ENCODE measurements at regions not wholly inside any gene's neighbourhood (a gene's known extent, or its start where the extent isn't known, plus 50 kb on each side); places are given as distances from the start of the nearest gene placed in this dataset.

DNA sequence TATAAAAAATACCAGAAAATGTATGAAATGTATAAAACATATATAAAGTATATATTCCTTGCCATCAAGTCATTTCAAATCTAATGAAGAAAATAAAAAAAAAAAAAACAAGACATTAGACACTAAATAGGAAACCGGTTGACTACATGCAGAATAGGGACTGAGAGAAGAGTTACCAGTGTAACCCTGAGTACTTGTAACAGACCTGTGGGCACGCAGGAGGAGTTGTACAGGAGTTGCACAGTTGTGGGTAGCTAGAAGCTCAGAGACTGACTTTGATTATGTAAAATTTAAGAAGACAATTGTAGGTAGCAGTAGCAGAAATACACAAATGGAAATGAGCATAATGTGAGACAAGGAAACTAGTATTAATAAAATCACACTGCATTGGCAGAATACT lies 112.4 kb upstream of the DST start:
- TF ChIP-seq EZH2 (IDR thresholded peaks at IDR 0.05; ENCODE audit: insufficient read depth, low read length): no peak
- TF ChIP-seq, protein P1, sequence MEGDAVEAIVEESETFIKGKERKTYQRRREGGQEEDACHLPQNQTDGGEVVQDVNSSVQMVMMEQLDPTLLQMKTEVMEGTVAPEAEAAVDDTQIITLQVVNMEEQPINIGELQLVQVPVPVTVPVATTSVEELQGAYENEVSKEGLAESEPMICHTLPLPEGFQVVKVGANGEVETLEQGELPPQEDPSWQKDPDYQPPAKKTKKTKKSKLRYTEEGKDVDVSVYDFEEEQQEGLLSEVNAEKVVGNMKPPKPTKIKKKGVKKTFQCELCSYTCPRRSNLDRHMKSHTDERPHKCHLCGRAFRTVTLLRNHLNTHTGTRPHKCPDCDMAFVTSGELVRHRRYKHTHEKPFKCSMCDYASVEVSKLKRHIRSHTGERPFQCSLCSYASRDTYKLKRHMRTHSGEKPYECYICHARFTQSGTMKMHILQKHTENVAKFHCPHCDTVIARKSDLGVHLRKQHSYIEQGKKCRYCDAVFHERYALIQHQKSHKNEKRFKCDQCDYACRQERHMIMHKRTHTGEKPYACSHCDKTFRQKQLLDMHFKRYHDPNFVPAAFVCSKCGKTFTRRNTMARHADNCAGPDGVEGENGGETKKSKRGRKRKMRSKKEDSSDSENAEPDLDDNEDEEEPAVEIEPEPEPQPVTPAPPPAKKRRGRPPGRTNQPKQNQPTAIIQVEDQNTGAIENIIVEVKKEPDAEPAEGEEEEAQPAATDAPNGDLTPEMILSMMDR (IDR thresholded peaks at IDR 0.05; ENCODE audit: insufficient read depth, low read depth, low read length): no peak

Data from astrocyte (in vitro differentiated cells and primary cell).